Naive B cell (primary cell): ENCODE measurements at regions not wholly inside any gene's neighbourhood (a gene's known extent, or its start where the extent isn't known, plus 50 kb on each side); places are given as distances from the start of the nearest gene placed in this dataset.

Experiments
- ATAC-seq, 2 donors: fragments of 150-1000 bp; cut with Tn5 transposase; 2 replicates each; pipeline ENCODE4 v1.10.0; 2021; ENCODE audit warnings: low read depth in 2 of 2, mild to moderate bottlenecking in 2 of 2, moderate library complexity in 2 of 2
- DNase-seq: peaks from one replicate; pipeline ENCODE4 v3.0.0; 2022
- H3K27ac Mint-ChIP-seq, 6 donors: one replicate each; pipeline ENCODE4 v1.8.0; 2020 to 2022; ENCODE audit warnings: mild to moderate bottlenecking in 6 of 6, mixed read lengths in 6 of 6, moderate library complexity in 5 of 6, inconsistent platforms in 2 of 6
- H3K27me3 Mint-ChIP-seq, 3 donors: one replicate each; pipeline ENCODE4 v1.8.0; 2021 to 2022; ENCODE audit warnings: mixed read lengths in 3 of 3, mild to moderate bottlenecking in 1 of 3
- H3K36me3 Mint-ChIP-seq, 2 donors: one replicate each; pipeline ENCODE4 v1.8.0; 2020 to 2022; ENCODE audit warnings: mixed read lengths in 2 of 2, inconsistent platforms in 1 of 2, mild to moderate bottlenecking in 1 of 2
- H3K4me1 Mint-ChIP-seq, 3 donors: one replicate each; pipeline ENCODE4 v1.8.0; 2020 to 2022; ENCODE audit warnings: mixed read lengths in 3 of 3, inconsistent platforms in 1 of 3, mild to moderate bottlenecking in 1 of 3, moderate library complexity in 1 of 3
- H3K4me3 Mint-ChIP-seq, 8 donors: one replicate each; pipeline ENCODE4 v1.8.0; 2020 to 2022; ENCODE audit warnings: mild to moderate bottlenecking in 8 of 8, mixed read lengths in 8 of 8, moderate library complexity in 8 of 8, inconsistent platforms in 2 of 8
- H3K9me3 Mint-ChIP-seq, 7 donors: one replicate each; pipeline ENCODE4 v1.8.0; 2020 to 2022; ENCODE audit warnings: mixed read lengths in 7 of 7, mild to moderate bottlenecking in 5 of 7, inconsistent platforms in 2 of 7, moderate library complexity in 1 of 7

- Mint-ChIP-seq H3K9me3 (no peaks in the 10 kb centered on the region), H3K27ac (no peak overlapping the region), H3K36me3 (no peaks in the 10 kb centered on the region), H3K4me1 (no peaks in the 10 kb centered on the region), H3K27me3 (peaks cover 0 to 9% (median 0%) of the 10 kb centered on the region in 3 donors), H3K4me3 (no peak overlapping the region)
- no peak for ATAC-seq
- no peak for DNase-seq
Observed at GRCh38 chr15:46317029-46317428, 682.2 kb downstream of the SQOR start.

GRCh38 chr15:46322753-46323152, 687.9 kb downstream of the SQOR start:
- Mint-ChIP-seq H3K36me3 (no peaks in the 10 kb centered on the region), H3K27me3 (peaks cover 0 to 9% (median 0%) of the 10 kb centered on the region in 3 donors), H3K27ac (no peak overlapping the region), H3K4me1 (no peaks in the 10 kb centered on the region), H3K4me3 (no peak overlapping the region), H3K9me3 (no peaks in the 10 kb centered on the region)
- no peak for DNase-seq
- ATAC-seq, result no peak

- ATAC-seq, result no peak
- Mint-ChIP-seq H3K9me3 (no peaks in the 10 kb centered on the region), H3K27ac (no peak overlapping the region), H3K4me1 (no peaks in the 10 kb centered on the region), H3K27me3 (no peaks in the 10 kb centered on the region), H3K36me3 (no peaks in the 10 kb centered on the region), H3K4me3 (no peak overlapping the region)
- DNase-seq, result no peak
Observed at GRCh38 chr15:46326173-46326572, 691.3 kb downstream of the SQOR start.

GRCh38 chr15:46328821-46329220, 694.0 kb downstream of the SQOR start:
- Mint-ChIP-seq H3K9me3 (no peaks in the 10 kb centered on the region), H3K36me3 (no peaks in the 10 kb centered on the region), H3K27me3 (no peaks in the 10 kb centered on the region), H3K4me1 (no peaks in the 10 kb centered on the region), H3K27ac (no peak overlapping the region), H3K4me3 (no peak overlapping the region)
- ATAC-seq (no peak), DNase-seq (no peak)

- ATAC-seq (no peak), DNase-seq (no peak)
- H3K4me1 Mint-ChIP-seq, result no peaks in the 10 kb centered on the region
- H3K9me3 Mint-ChIP-seq, result no peaks in the 10 kb centered on the region
- no peaks in the 10 kb centered on the region for H3K27me3 Mint-ChIP-seq
- no peaks in the 10 kb centered on the region for H3K36me3 Mint-ChIP-seq
- no peak overlapping the region for H3K27ac Mint-ChIP-seq
- H3K4me3 Mint-ChIP-seq, result no peak overlapping the region
Observed at GRCh38 chr15:46329876-46330275, 695.0 kb downstream of the SQOR start.

GRCh38 chr15:46331546-46331945, 696.7 kb downstream of the SQOR start:
- peaks cover 0 to 2% (median 0%) of the 10 kb centered on the region in 7 donors for H3K9me3 Mint-ChIP-seq
- no peak for ATAC-seq
- no peaks in the 10 kb centered on the region for H3K4me1 Mint-ChIP-seq
- no peak overlapping the region for H3K4me3 Mint-ChIP-seq
- no peak for DNase-seq
- no peak overlapping the region for H3K27ac Mint-ChIP-seq
- no peaks in the 10 kb centered on the region for H3K27me3 Mint-ChIP-seq
- no peaks in the 10 kb centered on the region for H3K36me3 Mint-ChIP-seq

GRCh38 chr15:46343196-46343935, 708.5 kb downstream of the SQOR start:
- H3K9me3 Mint-ChIP-seq, result peaks cover 0 to 8% (median 0%) of the 10 kb centered on the region in 7 donors
- H3K27ac Mint-ChIP-seq, result no peak overlapping the region
- no peak overlapping the region for H3K4me3 Mint-ChIP-seq
- DNase-seq, result no peak
- no peak for ATAC-seq
- H3K27me3 Mint-ChIP-seq, result peaks cover 0 to 4% (median 0%) of the 10 kb centered on the region in 3 donors
- H3K36me3 Mint-ChIP-seq, result no peaks in the 10 kb centered on the region
- no peaks in the 10 kb centered on the region for H3K4me1 Mint-ChIP-seq

- H3K9me3 Mint-ChIP-seq, result peaks cover 0 to 8% (median 0%) of the 10 kb centered on the region in 7 donors
- H3K36me3 Mint-ChIP-seq, result no peaks in the 10 kb centered on the region
- no peak overlapping the region for H3K4me3 Mint-ChIP-seq
- peaks cover 0 to 4% (median 0%) of the 10 kb centered on the region in 3 donors for H3K27me3 Mint-ChIP-seq
- ATAC-seq, result no peak
- H3K4me1 Mint-ChIP-seq, result no peaks in the 10 kb centered on the region
- DNase-seq, result no peak
- H3K27ac Mint-ChIP-seq, result no peak overlapping the region
Observed at GRCh38 chr15:46344115-46344724, 709.4 kb downstream of the SQOR start.

- H3K36me3 Mint-ChIP-seq, result no peaks in the 10 kb centered on the region
- H3K27me3 Mint-ChIP-seq, result peaks cover 0 to 4% (median 0%) of the 10 kb centered on the region in 3 donors
- DNase-seq (no peak), ATAC-seq (no peak)
- no peak overlapping the region for H3K27ac Mint-ChIP-seq
- no peaks in the 10 kb centered on the region for H3K4me1 Mint-ChIP-seq
- peaks cover 0 to 8% (median 0%) of the 10 kb centered on the region in 7 donors for H3K9me3 Mint-ChIP-seq
- H3K4me3 Mint-ChIP-seq, result no peak overlapping the region
Observed at GRCh38 chr15:46344915-46345314, 710.1 kb downstream of the SQOR start.

GRCh38 chr15:46354443-46354842, 719.6 kb downstream of the SQOR start:
- DNase-seq (no peak), ATAC-seq (no peak)
- Mint-ChIP-seq H3K9me3 (peaks cover 0 to 11% (median 2%) of the 10 kb centered on the region in 7 donors), H3K4me1 (no peaks in the 10 kb centered on the region), H3K27me3 (no peaks in the 10 kb centered on the region), H3K4me3 (no peak overlapping the region), H3K27ac (no peak overlapping the region), H3K36me3 (no peaks in the 10 kb centered on the region)

- no peak overlapping the region for H3K27ac Mint-ChIP-seq
- no peaks in the 10 kb centered on the region for H3K4me1 Mint-ChIP-seq
- DNase-seq (no peak), ATAC-seq (no peak)
- peaks cover 2 to 20% (median 9%) of the 10 kb centered on the region in 7 donors for H3K9me3 Mint-ChIP-seq
- no peak overlapping the region for H3K4me3 Mint-ChIP-seq
- H3K36me3 Mint-ChIP-seq, result no peaks in the 10 kb centered on the region
- no peaks in the 10 kb centered on the region for H3K27me3 Mint-ChIP-seq
Observed at GRCh38 chr15:46365572-46365971, 730.7 kb downstream of the SQOR start.

GRCh38 chr15:46366360-46367007, 731.7 kb downstream of the SQOR start:
- Mint-ChIP-seq H3K9me3 (peaks cover 7 to 29% (median 9%) of the 10 kb centered on the region in 7 donors), H3K36me3 (no peaks in the 10 kb centered on the region), H3K27me3 (no peaks in the 10 kb centered on the region), H3K4me3 (no peak overlapping the region), H3K4me1 (no peaks in the 10 kb centered on the region), H3K27ac (no peak overlapping the region)
- no peak for ATAC-seq
- no peak for DNase-seq

- Mint-ChIP-seq H3K27me3 (no peaks in the 10 kb centered on the region), H3K4me1 (no peaks in the 10 kb centered on the region), H3K36me3 (no peaks in the 10 kb centered on the region), H3K4me3 (no peak overlapping the region), H3K9me3 (peaks cover 0 to 10% (median 3%) of the 10 kb centered on the region in 7 donors), H3K27ac (no peak overlapping the region)
- DNase-seq (no peak), ATAC-seq (no peak)
Observed at GRCh38 chr15:46383978-46384377, 749.1 kb downstream of the SQOR start.

- peaks cover 9 to 19% (median 14%) of the 10 kb centered on the region in 7 donors for H3K9me3 Mint-ChIP-seq
- DNase-seq (no peak), ATAC-seq (no peak)
- H3K36me3 Mint-ChIP-seq, result peaks cover 0 to 10% of the 10 kb centered on the region in 2 donors
- no peak overlapping the region for H3K27ac Mint-ChIP-seq
- H3K4me3 Mint-ChIP-seq, result no peak overlapping the region
- no peaks in the 10 kb centered on the region for H3K4me1 Mint-ChIP-seq
- H3K27me3 Mint-ChIP-seq, result no peaks in the 10 kb centered on the region
Observed at GRCh38 chr15:46386356-46386755, 751.5 kb downstream of the SQOR start.
